ENCODE measurements at regions not wholly inside any gene's neighbourhood (a gene's known extent, or its start where the extent isn't known, plus 50 kb on each side); places are given as distances from the start of the nearest gene placed in this dataset.

DNA sequence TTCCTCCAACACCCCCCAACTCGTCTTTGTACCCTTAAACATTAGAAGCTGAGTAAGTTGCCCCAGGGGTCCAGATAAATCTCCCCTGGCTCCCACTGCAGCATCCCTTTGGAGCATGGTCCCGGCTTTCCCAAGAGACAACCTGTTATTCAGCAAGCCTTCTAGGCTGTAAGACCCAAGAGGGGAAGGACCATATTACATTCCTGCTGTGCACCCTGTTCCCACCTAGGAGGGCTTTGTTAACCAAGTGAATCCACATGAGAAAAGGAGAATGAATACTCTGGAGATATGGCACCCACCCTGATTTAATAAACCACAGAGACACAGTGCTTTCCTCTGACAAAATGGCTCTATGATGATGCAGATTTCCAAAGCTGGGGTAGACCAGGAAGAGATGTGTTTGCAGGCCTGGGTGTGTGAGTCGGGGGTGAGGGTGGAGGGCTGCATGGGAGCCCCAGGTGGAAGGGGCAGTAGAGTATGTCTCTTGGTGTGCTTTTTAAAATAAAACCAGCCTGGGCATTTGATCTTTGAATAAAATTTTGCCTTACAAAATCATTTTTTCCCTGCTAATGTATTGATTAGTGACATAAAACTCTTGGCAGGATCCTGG, 325.2 kb downstream of the DRD1 start:
- TF ChIP-seq, protein P1, sequence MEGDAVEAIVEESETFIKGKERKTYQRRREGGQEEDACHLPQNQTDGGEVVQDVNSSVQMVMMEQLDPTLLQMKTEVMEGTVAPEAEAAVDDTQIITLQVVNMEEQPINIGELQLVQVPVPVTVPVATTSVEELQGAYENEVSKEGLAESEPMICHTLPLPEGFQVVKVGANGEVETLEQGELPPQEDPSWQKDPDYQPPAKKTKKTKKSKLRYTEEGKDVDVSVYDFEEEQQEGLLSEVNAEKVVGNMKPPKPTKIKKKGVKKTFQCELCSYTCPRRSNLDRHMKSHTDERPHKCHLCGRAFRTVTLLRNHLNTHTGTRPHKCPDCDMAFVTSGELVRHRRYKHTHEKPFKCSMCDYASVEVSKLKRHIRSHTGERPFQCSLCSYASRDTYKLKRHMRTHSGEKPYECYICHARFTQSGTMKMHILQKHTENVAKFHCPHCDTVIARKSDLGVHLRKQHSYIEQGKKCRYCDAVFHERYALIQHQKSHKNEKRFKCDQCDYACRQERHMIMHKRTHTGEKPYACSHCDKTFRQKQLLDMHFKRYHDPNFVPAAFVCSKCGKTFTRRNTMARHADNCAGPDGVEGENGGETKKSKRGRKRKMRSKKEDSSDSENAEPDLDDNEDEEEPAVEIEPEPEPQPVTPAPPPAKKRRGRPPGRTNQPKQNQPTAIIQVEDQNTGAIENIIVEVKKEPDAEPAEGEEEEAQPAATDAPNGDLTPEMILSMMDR (IDR thresholded peaks at IDR 0.05) = no peak
- no peak for TF ChIP-seq POLR2A (IDR thresholded peaks at IDR 0.05)

All from lower leg skin (tissue), 3 donors.